ENCODE measurements at regions not wholly inside any gene's neighbourhood (a gene's known extent, or its start where the extent isn't known, plus 50 kb on each side); places are given as distances from the start of the nearest gene placed in this dataset.

DNA sequence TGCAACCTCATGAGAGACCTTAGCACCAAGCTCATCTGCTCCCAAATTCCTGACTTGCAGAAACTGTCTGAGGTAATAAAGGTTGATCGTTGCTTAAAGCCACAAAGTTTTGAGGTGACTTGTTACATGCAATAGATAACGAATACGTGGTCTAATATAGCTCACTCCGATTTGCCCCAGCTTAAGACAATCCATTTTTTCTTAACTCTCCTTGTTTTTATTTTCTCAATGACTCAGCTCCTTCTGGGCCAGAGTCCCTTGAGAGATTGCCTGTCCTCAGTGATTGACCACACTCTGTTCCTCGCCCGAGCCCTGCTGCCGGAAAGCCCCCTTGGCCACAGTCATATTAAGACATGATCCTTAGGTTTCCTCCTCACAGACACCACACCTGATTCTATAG lies 63.7 kb upstream of the FANCC start:
- no peaks in the 10 kb centered on the region for H3K36me3 ChIP-seq (ENCODE audit: control insufficient read depth in 2 of 3, insufficient read depth in 3 of 3, low read length in 3 of 3)
- DNase-seq (no peak), FAIRE-seq (no peak)
- no peak overlapping the region for H3K27ac ChIP-seq (ENCODE audit: low read depth in 2 of 2, low read length in 2 of 2)
- TF ChIP-seq, protein P1, sequence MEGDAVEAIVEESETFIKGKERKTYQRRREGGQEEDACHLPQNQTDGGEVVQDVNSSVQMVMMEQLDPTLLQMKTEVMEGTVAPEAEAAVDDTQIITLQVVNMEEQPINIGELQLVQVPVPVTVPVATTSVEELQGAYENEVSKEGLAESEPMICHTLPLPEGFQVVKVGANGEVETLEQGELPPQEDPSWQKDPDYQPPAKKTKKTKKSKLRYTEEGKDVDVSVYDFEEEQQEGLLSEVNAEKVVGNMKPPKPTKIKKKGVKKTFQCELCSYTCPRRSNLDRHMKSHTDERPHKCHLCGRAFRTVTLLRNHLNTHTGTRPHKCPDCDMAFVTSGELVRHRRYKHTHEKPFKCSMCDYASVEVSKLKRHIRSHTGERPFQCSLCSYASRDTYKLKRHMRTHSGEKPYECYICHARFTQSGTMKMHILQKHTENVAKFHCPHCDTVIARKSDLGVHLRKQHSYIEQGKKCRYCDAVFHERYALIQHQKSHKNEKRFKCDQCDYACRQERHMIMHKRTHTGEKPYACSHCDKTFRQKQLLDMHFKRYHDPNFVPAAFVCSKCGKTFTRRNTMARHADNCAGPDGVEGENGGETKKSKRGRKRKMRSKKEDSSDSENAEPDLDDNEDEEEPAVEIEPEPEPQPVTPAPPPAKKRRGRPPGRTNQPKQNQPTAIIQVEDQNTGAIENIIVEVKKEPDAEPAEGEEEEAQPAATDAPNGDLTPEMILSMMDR (IDR thresholded peaks at IDR 0.05; ENCODE audit: borderline replicate concordance, extremely low read depth, insufficient read depth): no peak
- H3K4me1 ChIP-seq (ENCODE audit: control insufficient read depth in 2 of 3, insufficient read depth in 2 of 3, low read depth in 1 of 3, low read length in 3 of 3): no peaks in the 10 kb centered on the region
- no peaks in the 10 kb centered on the region for H3K9me3 ChIP-seq (ENCODE audit: control insufficient read depth in 2 of 3, insufficient read depth in 1 of 3, low read length in 3 of 3)
- H3K27me3 ChIP-seq (ENCODE audit: control insufficient read depth, insufficient read depth, low read length): no peaks in the 10 kb centered on the region
- intact Hi-C loops (cut with DNase I): no loop called here
- H3K4me3 ChIP-seq (ENCODE audit: low read length in 3 of 3): no peak overlapping the region
- no peak overlapping the region for H3K9ac ChIP-seq (ENCODE audit: low read length in 3 of 3)

DNA sequence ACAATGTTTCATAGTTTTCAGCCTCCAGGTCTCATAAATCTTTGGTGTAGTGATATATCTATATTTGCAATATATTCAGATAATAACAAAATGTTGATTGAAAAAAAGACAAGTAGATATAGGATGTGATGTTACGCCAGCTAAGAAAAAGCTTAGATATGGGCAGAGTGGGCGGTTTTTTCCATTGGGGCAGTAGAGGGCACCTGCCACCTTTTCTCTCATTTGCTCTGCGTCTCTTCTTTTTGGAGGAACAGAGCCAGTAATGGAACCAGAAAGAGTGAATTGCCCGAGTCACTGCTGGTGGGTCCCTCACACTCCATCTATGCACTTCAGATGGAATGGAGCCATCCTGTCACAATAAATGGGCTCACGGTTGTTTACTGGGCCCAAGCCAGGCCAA lies 62.1 kb upstream of the FANCC start:
- Histone ChIP-seq H3K36me3 (ENCODE audit: control insufficient read depth in 2 of 3, insufficient read depth in 3 of 3, low read length in 3 of 3) (no peaks in the 10 kb centered on the region), H3K27me3 (ENCODE audit: control insufficient read depth, insufficient read depth, low read length) (no peaks in the 10 kb centered on the region), H3K9ac (ENCODE audit: low read length in 3 of 3) (no peak overlapping the region), H3K4me3 (ENCODE audit: low read length in 3 of 3) (no peak overlapping the region), H3K27ac (ENCODE audit: low read depth in 2 of 2, low read length in 2 of 2) (no peak overlapping the region), H3K9me3 (ENCODE audit: control insufficient read depth in 2 of 3, insufficient read depth in 1 of 3, low read length in 3 of 3) (no peaks in the 10 kb centered on the region), H3K4me1 (ENCODE audit: control insufficient read depth in 2 of 3, insufficient read depth in 2 of 3, low read depth in 1 of 3, low read length in 3 of 3) (no peaks in the 10 kb centered on the region)
- DNase-seq (no peak), FAIRE-seq (no peak)
- TF ChIP-seq, protein P1 (IDR thresholded peaks at IDR 0.05; ENCODE audit: borderline replicate concordance, extremely low read depth, insufficient read depth): no peak
- intact Hi-C loops (cut with DNase I): no loop called here

DNA sequence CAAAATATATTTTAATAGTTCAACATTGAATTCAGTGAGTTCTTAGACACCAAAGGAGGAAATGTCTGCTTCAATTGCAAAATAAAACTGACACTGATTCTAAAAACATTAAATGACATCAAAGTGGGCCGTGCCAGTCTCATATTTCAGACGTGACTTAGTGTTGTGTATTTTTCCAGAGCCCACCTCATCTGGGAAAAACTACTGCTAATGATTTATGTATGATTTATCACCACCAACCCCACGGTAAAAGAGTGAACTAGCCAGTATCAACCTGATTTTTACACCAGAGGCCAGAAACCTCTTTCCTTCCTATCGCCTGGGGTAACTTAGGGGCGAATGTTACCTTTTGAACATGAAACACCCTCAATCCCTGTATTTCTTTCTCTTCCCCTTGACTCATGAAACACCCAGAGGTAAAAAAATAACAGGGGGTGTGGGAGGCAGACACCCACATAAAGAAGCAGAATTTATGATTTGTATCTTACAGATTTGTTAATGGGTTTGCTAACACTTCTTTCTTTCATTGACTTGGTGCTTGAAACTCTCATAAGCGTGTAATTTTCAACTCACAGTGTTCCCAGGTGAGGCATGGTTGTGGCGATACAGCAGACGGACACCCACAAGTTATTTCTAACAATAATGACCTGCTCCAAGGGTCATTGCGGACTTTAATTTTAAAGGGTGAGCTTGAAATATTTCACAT lies 56.4 kb upstream of the FANCC start:
- no peak overlapping the region for H3K4me3 ChIP-seq (ENCODE audit: low read length in 3 of 3)
- H3K36me3 ChIP-seq (ENCODE audit: control insufficient read depth in 2 of 3, insufficient read depth in 3 of 3, low read length in 3 of 3): no peaks in the 10 kb centered on the region
- TF ChIP-seq, protein P1 (IDR thresholded peaks at IDR 0.05; ENCODE audit: borderline replicate concordance, extremely low read depth, insufficient read depth): no peak
- no peak overlapping the region for H3K9ac ChIP-seq (ENCODE audit: low read length in 3 of 3)
- H3K9me3 ChIP-seq (ENCODE audit: control insufficient read depth in 2 of 3, insufficient read depth in 1 of 3, low read length in 3 of 3): no peaks in the 10 kb centered on the region
- H3K27me3 ChIP-seq (ENCODE audit: control insufficient read depth, insufficient read depth, low read length): no peaks in the 10 kb centered on the region
- peak in 2 of 5 donors; percentile 66 to 69 for DNase-seq
- intact Hi-C loops (cut with DNase I): no loop called here
- H3K27ac ChIP-seq (ENCODE audit: low read depth in 2 of 2, low read length in 2 of 2): no peak overlapping the region
- FAIRE-seq: no peak
- H3K4me1 ChIP-seq (ENCODE audit: control insufficient read depth in 2 of 3, insufficient read depth in 2 of 3, low read depth in 1 of 3, low read length in 3 of 3): no peaks in the 10 kb centered on the region

All from kidney (tissue), 13 donors.